ENCODE measurements at regions not wholly inside any gene's neighbourhood (a gene's known extent, or its start where the extent isn't known, plus 50 kb on each side); places are given as distances from the start of the nearest gene placed in this dataset.
"Not testable (repeated sequence)": the region's sequence is repeated elsewhere in the genome, so short reads cannot be mapped to it uniquely, and the experiment has no call there.

- no peak for DNase-seq
- in situ Hi-C loops (cut with MboI; ENCODE audit: low pct_unique_long_range_greater_than_20kb, low sequenced_read_pairs), result no loop called here
Observed at GRCh38 chr5:174644436-174644835, 79.9 kb upstream of the MSX2 start.

GRCh38 chr5:174644923-174645322 is 79.5 kb upstream of the MSX2 start:
- in situ Hi-C loops (cut with MboI; ENCODE audit: low pct_unique_long_range_greater_than_20kb, low sequenced_read_pairs), result no loop called here
- DNase-seq, result no peak

- DNase-seq, result no peak
- in situ Hi-C loops (cut with MboI; ENCODE audit: low pct_unique_long_range_greater_than_20kb, low sequenced_read_pairs), result no loop called here
Observed at GRCh38 chr5:174645677-174646076, 78.7 kb upstream of the MSX2 start.

GRCh38 chr5:174648618-174649017 is 75.8 kb upstream of the MSX2 start:
- DNase-seq; in situ Hi-C loops (cut with MboI; ENCODE audit: low pct_unique_long_range_greater_than_20kb, low sequenced_read_pairs): not testable (repeated sequence)

GRCh38 chr5:174649391-174649790 is 75.0 kb upstream of the MSX2 start:
- no peak for DNase-seq

GRCh38 chr5:174654442-174654841 is 69.9 kb upstream of the MSX2 start:
- no peak for DNase-seq
- in situ Hi-C loops (cut with MboI; ENCODE audit: low pct_unique_long_range_greater_than_20kb, low sequenced_read_pairs), result no loop called here

More at GRCh38 chr5:174649391-174649790, 75.0 kb upstream of the MSX2 start:
- in situ Hi-C loops (cut with MboI; ENCODE audit: low pct_unique_long_range_greater_than_20kb, low sequenced_read_pairs), result no loop called here

- in situ Hi-C loops (cut with MboI; ENCODE audit: low pct_unique_long_range_greater_than_20kb, low sequenced_read_pairs), result no loop called here
- no peak for DNase-seq
Observed at GRCh38 chr5:174655351-174655750, 69.0 kb upstream of the MSX2 start.

GRCh38 chr5:174664180-174664850 is 60.1 kb upstream of the MSX2 start:
- no peak for DNase-seq
- in situ Hi-C loops (cut with MboI; ENCODE audit: low pct_unique_long_range_greater_than_20kb, low sequenced_read_pairs), result no loop called here

GRCh38 chr5:174665347-174665746 is 59.0 kb upstream of the MSX2 start:
- in situ Hi-C loops (cut with MboI; ENCODE audit: low pct_unique_long_range_greater_than_20kb, low sequenced_read_pairs), result no loop called here
- no peak for DNase-seq

- no peak for DNase-seq
- in situ Hi-C loops (cut with MboI; ENCODE audit: low pct_unique_long_range_greater_than_20kb, low sequenced_read_pairs), result no loop called here
Observed at GRCh38 chr5:174667526-174667925, 56.9 kb upstream of the MSX2 start.

GRCh38 chr5:174668349-174668748 is 56.0 kb upstream of the MSX2 start:
- no peak for DNase-seq
- in situ Hi-C loops (cut with MboI; ENCODE audit: low pct_unique_long_range_greater_than_20kb, low sequenced_read_pairs), result no loop called here

Measured in KBM-7 (cell line).